RWPE1 (cell line): ENCODE measurements at regions not wholly inside any gene's neighbourhood (a gene's known extent, or its start where the extent isn't known, plus 50 kb on each side); places are given as distances from the start of the nearest gene placed in this dataset.
"Not testable (repeated sequence)": the region's sequence is repeated elsewhere in the genome, so short reads cannot be mapped to it uniquely, and the experiment has no call there.

Experiments used
- CTCF ChIA-PET: fragments of 350-600 bp; sonication (Branson Sonifier 250); formaldehyde crosslinking; extraction: SDS; loops from one replicate; lab custom pipeline; 2021; lab: Yijun Ruan, JAX
- POLR2A ChIA-PET: fragments of 400-600 bp; formaldehyde crosslinking; extraction: SDS; loops from one replicate; lab custom pipeline; 2020; ENCODE audit warnings: antibody characterized with exemption; ENCODE audit not compliant: low non-redundant PET; lab: Yijun Ruan, JAX
- DNase-seq: peaks from one replicate; pipeline ENCODE4 v3.0.0; 2012; ENCODE audit warnings: low spot score
- H3K27ac ChIP-seq: fragments of 450-650 bp; 2 replicates; pipeline ENCODE4 v1.5.1; 2017
- CTCF ChIP-seq: fragments of 450-650 bp; conservative IDR thresholded peaks from 2 replicates; pipeline ENCODE4 v1.5.1; 2017; ENCODE audit warnings: low read depth, mild to moderate bottlenecking

- no peak overlapping the region for H3K27ac ChIP-seq
- no peak for DNase-seq
- POLR2A ChIA-PET: no interaction called here
- CTCF ChIA-PET: no interaction called here
- TF ChIP-seq CTCF: no peak
These were observed 61.2 kb downstream of the VIP start for GRCh38 chr6:152811785-152812184.

GRCh38 chr6:152815230-152815872 lies 64.8 kb downstream of the VIP start:
- no peak overlapping the region for H3K27ac ChIP-seq
- POLR2A ChIA-PET: no interaction called here
- CTCF ChIA-PET: interaction anchor here (0.5 to 0.9 kb wide), 4 partner anchors 10 to 217 kb away, joined by 3 to 6 read pairs (median 3); no protein-coding TSS in a partner anchor
- no peak for TF ChIP-seq CTCF
- DNase-seq: no peak

GRCh38 chr6:152816055-152816454 lies 65.5 kb downstream of the VIP start:
- ChIA-PET POLR2A (no interaction called here), CTCF (interaction anchor here (0.6 to 0.9 kb wide), 3 partner anchors 11 to 93 kb away, joined by 3 read pairs; no protein-coding TSS in a partner anchor)
- DNase-seq: no peak

GRCh38 chr6:152821525-152821924 lies 70.9 kb downstream of the VIP start:
- POLR2A ChIA-PET: no interaction called here
- no peak for DNase-seq
- no peak for TF ChIP-seq CTCF
- CTCF ChIA-PET: no interaction called here
- H3K27ac ChIP-seq: no peak overlapping the region

More at GRCh38 chr6:152816055-152816454, 65.5 kb downstream of the VIP start:
- H3K27ac ChIP-seq: no peak overlapping the region
- no peak for TF ChIP-seq CTCF

GRCh38 chr6:152824666-152825065 lies 74.1 kb downstream of the VIP start:
- DNase-seq: no peak
- H3K27ac ChIP-seq: no peak overlapping the region
- ChIA-PET CTCF (interaction anchor here (0.7 kb wide), 1 partner anchor 37 kb away, joined by 4 read pairs; no protein-coding TSS in a partner anchor), POLR2A (no interaction called here)
- no peak for TF ChIP-seq CTCF

- no peak for DNase-seq
- CTCF ChIA-PET: no interaction called here
- no peak overlapping the region for H3K27ac ChIP-seq
- no peak for TF ChIP-seq CTCF
- POLR2A ChIA-PET: no interaction called here
These were observed 77.8 kb downstream of the VIP start for GRCh38 chr6:152828431-152828830.

GRCh38 chr6:152834366-152834765 lies 83.8 kb downstream of the VIP start:
- POLR2A ChIA-PET: not testable (repeated sequence)

More at GRCh38 chr6:152834366-152834765, 83.8 kb downstream of the VIP start:
- H3K27ac ChIP-seq, CTCF ChIA-PET, DNase-seq: not testable (repeated sequence)
